Uterus (tissue), 2 donors: ENCODE measurements at regions not wholly inside any gene's neighbourhood (a gene's known extent, or its start where the extent isn't known, plus 50 kb on each side); places are given as distances from the start of the nearest gene placed in this dataset.

Experiments
- CTCF ChIP-seq, 4 experiments: fragments of 200-600 bp in 2 of 4; fragments of 450-650 bp in 2 of 4; sonication (generic) in 2 of 4; IDR thresholded peaks; one replicate each; pipeline ENCODE4 v1.5.1; 2016 to 2019; ENCODE audit warnings: antibody characterized with exemption in 4 of 4, mild to moderate bottlenecking in 2 of 4, moderate library complexity in 1 of 4
- POLR2A ChIP-seq, 2 donors: fragments of 450-650 bp; IDR thresholded peaks; one replicate each; pipeline ENCODE4 v1.6.1; 2016; ENCODE audit warnings: antibody characterized with exemption in 2 of 2, mild to moderate bottlenecking in 1 of 2, moderate library complexity in 1 of 2

GRCh38 chr20:6411651-6412050, 288.8 kb upstream of the FERMT1 start:
- no peak for TF ChIP-seq POLR2A (IDR thresholded peaks at IDR 0.05)
- no peak for TF ChIP-seq CTCF (IDR thresholded peaks at IDR 0.05)
